IMR-90 (cell line): ENCODE measurements at regions not wholly inside any gene's neighbourhood (a gene's known extent, or its start where the extent isn't known, plus 50 kb on each side); places are given as distances from the start of the nearest gene placed in this dataset.

Experiments used
- ATAC-seq: fragments of 200-7000 bp; cut with Tn5 transposase; 2 replicates; pipeline ENCODE4 v1.9.1; 2020; ENCODE audit warnings: low read depth, mild to moderate bottlenecking, moderate library complexity
- BruUV-seq: library from RNA; stranded (reverse); fragments of 400-500 nt; replicated peaks from 2 replicates; lab custom pipeline; 2021; lab: Mats Ljungman, UMichigan
- CTCF ChIA-PET: fragments of 300-600 bp; formaldehyde crosslinking; extraction: SDS; loops from one replicate; lab custom pipeline; 2021; ENCODE audit warnings: antibody characterized with exemption; lab: Yijun Ruan, JAX
- POLR2A ChIA-PET: fragments of 300-600 bp; sonication (Branson Sonifier 250); formaldehyde crosslinking; loops from one replicate; lab custom pipeline; 2022; ENCODE audit warnings: antibody characterized with exemption; ENCODE audit not compliant: unreplicated experiment; lab: Charles Lee
- DNase-seq: peaks from one replicate; pipeline ENCODE4 v3.0.0; 2013
- H2AFZ ChIP-seq: replicated peaks from 2 replicates; pipeline ENCODE3; 2013; ENCODE audit warnings: low read length, mild to moderate bottlenecking; ENCODE audit not compliant: poor library complexity
- H2AK5ac ChIP-seq: 2 replicates; pipeline ENCODE4 v1.6.1; 2013; ENCODE audit warnings: low read depth, low read length, inconsistent platforms
- H2AK9ac ChIP-seq: replicated peaks from 2 replicates; pipeline ENCODE3; 2013; ENCODE audit warnings: mild to moderate bottlenecking, low read depth, low read length, moderate library complexity; ENCODE audit not compliant: poor library complexity
- H2BK120ac ChIP-seq: 2 replicates; pipeline ENCODE4 v1.6.1; 2013; ENCODE audit warnings: low read depth, low read length, inconsistent platforms
- H2BK15ac ChIP-seq: 3 replicates; pipeline ENCODE4 v1.6.1; 2013; ENCODE audit warnings: low read depth, low read length, inconsistent platforms
- H2BK20ac ChIP-seq: 2 replicates; pipeline ENCODE4 v1.6.1; 2013; ENCODE audit warnings: low read depth, mild to moderate bottlenecking, inconsistent platforms, low read length, moderate library complexity
- H2BK5ac ChIP-seq: 2 replicates; pipeline ENCODE4 v1.6.1; 2013; ENCODE audit warnings: mild to moderate bottlenecking, low read depth, low read length, inconsistent platforms; ENCODE audit not compliant: poor library complexity, severe bottlenecking
- H3K14ac ChIP-seq: replicated peaks from 2 replicates; pipeline ENCODE4 v1.6.1; 2013; ENCODE audit warnings: low read depth, low read length, inconsistent platforms
- H3K18ac ChIP-seq: 2 replicates; pipeline ENCODE4 v1.6.1; 2013; ENCODE audit warnings: low read depth, low read length, control low read depth
- H3K23ac ChIP-seq: 2 replicates; pipeline ENCODE4 v1.6.1; 2013; ENCODE audit warnings: low read depth, low read length, inconsistent platforms
- H3K27ac ChIP-seq: 2 replicates; pipeline ENCODE4 v1.5.1; 2013; ENCODE audit warnings: mild to moderate bottlenecking, control low read depth, low read length; ENCODE audit not compliant: insufficient read depth
- H3K27me3 ChIP-seq: 2 replicates; pipeline ENCODE4 v1.6.1; 2013; ENCODE audit warnings: low read length; ENCODE audit not compliant: control insufficient read depth, insufficient read depth
- H3K36me3 ChIP-seq: 2 replicates; pipeline ENCODE4 v1.6.1; 2013; ENCODE audit warnings: low read length, mixed read lengths; ENCODE audit not compliant: control insufficient read depth, insufficient read depth
- H3K4ac ChIP-seq: 2 replicates; pipeline ENCODE4 v1.6.1; 2013; ENCODE audit warnings: low read depth, low read length, inconsistent platforms
- H3K4me1 ChIP-seq: 2 replicates; pipeline ENCODE4 v1.6.1; 2013; ENCODE audit warnings: low read length, mixed read lengths; ENCODE audit not compliant: control insufficient read depth, insufficient read depth
- H3K4me2 ChIP-seq: 2 replicates; pipeline ENCODE4 v1.6.1; 2013; ENCODE audit warnings: low read depth, mild to moderate bottlenecking, control low read depth, low read length, moderate library complexity
- H3K4me3 ChIP-seq: 2 replicates; pipeline ENCODE4 v1.5.1; 2013; ENCODE audit warnings: low read depth, mild to moderate bottlenecking, control low read depth, low read length, moderate library complexity; ENCODE audit not compliant: insufficient read depth
- H3K56ac ChIP-seq: 2 replicates; pipeline ENCODE4 v1.6.1; 2013; ENCODE audit warnings: low read length, inconsistent platforms; ENCODE audit not compliant: insufficient read depth; ENCODE audit errors: extremely low read depth
- H3K79me1 ChIP-seq, 2 experiments: 2 replicates each; pipeline ENCODE4 v1.6.1; 2013; ENCODE audit warnings: low read length in 2 of 2, inconsistent platforms in 1 of 2, low read depth in 1 of 2
- H3K9ac ChIP-seq: 2 replicates; pipeline ENCODE4 v1.6.1; 2013; ENCODE audit warnings: low read depth, low read length, control low read depth
- H3K9me1 ChIP-seq: 2 replicates; pipeline ENCODE4 v1.6.1; 2013; ENCODE audit warnings: low read length, inconsistent platforms; ENCODE audit not compliant: insufficient read depth
- H3K9me3 ChIP-seq: 2 replicates; pipeline ENCODE4 v1.6.1; 2013; ENCODE audit warnings: low read length; ENCODE audit not compliant: control insufficient read depth, insufficient read depth
- H4K20me1 ChIP-seq: 2 replicates; pipeline ENCODE4 v1.6.1; 2013; ENCODE audit warnings: low read length, inconsistent platforms; ENCODE audit not compliant: insufficient read depth
- H4K5ac ChIP-seq: 2 replicates; pipeline ENCODE4 v1.6.1; 2013; ENCODE audit warnings: mild to moderate bottlenecking, low read depth, low read length, control low read depth
- H4K8ac ChIP-seq, 2 experiments: 2 replicates each; pipeline ENCODE4 v1.6.1; 2013; ENCODE audit warnings: low read depth in 2 of 2, low read length in 2 of 2, control low read depth in 1 of 2, inconsistent platforms in 1 of 2
- H4K91ac ChIP-seq: 2 replicates; pipeline ENCODE4 v1.6.1; 2013; ENCODE audit warnings: low read depth, low read length, inconsistent platforms; ENCODE audit not compliant: insufficient read depth
- MXI1 ChIP-seq: IDR thresholded peaks from 2 replicates; pipeline ENCODE4 v1.6.1; 2012; ENCODE audit warnings: low read depth, mild to moderate bottlenecking, low read length, moderate library complexity, borderline replicate concordance
- USF2 ChIP-seq: fragments of 150-350 bp; IDR thresholded peaks from 2 replicates; pipeline ENCODE4 v1.6.1; 2017; ENCODE audit warnings: mild to moderate bottlenecking, antibody characterized with exemption, low read length, low read depth
- WGBS, 2 experiments: methylation state at CpG; one replicate each; pipeline versions ENCODE4 v1.1.5 to v1.1.7; 2013; ENCODE audit warnings: missing lambda C conversion rate in 2 of 2; ENCODE audit not compliant: insufficient read length in 1 of 2; ENCODE audit errors: extremely low coverage in 2 of 2; 5-methylcytosine and 5-hydroxymethylcytosine counted together
- dilution Hi-C: fragments of 300-500 bp; cut with HindIII; formaldehyde crosslinking; loops from one replicate; pipeline ENCODE4 v1.14.3; 2018; ENCODE audit warnings: low sequenced_read_pairs; ENCODE audit not compliant: unreplicated experiment
- in situ Hi-C: fragments of 300-500 bp; cut with MboI; formaldehyde crosslinking; loops from 3 replicates; pipeline ENCODE4 v1.14.3; 2019; ENCODE audit warnings: low sequenced_read_pairs, inconsistent platforms, mixed read lengths
- intact Hi-C: fragments of 100-400 bp; cut with micrococcal nuclease; formaldehyde crosslinking; loops from 2 replicates; pipeline ENCODE4 v1.10.0; 2022

DNA sequence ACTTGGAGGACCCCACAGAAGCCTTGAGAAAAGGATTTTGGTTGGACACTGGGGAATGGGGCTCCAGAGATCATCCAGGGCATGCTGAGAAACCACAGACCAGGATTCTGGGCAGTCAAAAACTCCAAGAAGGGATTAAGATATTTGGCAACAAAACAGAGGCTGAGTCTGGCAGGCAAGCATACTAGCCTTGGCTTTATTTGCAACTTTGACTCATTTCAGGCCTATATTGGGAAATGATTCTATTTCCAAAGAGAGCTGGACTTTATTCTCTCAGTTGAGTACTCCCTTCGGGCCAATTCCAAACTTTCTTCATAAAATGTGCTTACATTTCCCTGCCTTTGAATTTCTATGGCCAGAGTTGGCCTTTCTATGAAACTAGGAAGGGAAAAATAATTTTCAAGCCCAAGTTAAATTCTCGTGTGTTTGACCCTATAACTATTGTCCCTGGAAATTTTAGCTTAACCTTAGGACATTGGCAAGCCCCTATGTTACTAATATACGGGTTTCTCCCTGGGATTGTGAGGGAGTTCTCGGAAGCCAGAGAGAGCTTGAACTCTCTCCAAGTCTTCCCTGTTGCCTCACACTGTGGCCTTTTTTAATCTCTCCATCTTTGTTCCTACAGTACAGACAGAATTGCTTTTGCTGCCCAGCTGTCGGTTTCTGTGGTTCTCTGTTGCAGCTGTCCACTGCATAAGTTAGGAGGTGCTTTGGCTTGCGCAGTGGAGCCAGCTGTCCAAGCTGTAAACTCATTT lies 112.6 kb upstream of the FAM9A start (continued):
- TF ChIP-seq USF2 = no peak

- H3K27ac ChIP-seq = no peak overlapping the region
- no peak overlapping the region for H2AK9ac ChIP-seq
- no peak overlapping the region for H2AK5ac ChIP-seq
- ChIA-PET CTCF (no interaction called here), POLR2A (no interaction called here)
- peaks cover 7% of the 10 kb centered on the region; the same call in 1 of the 2 replicates for H3K27me3 ChIP-seq
- no peak overlapping the region for H2BK20ac ChIP-seq
- H3K79me1 ChIP-seq = no peaks in the 10 kb centered on the region
- H2BK120ac ChIP-seq = no peak overlapping the region
- no peak overlapping the region for H2BK15ac ChIP-seq
- H3K4ac ChIP-seq = no peak overlapping the region
- no peak overlapping the region for H4K8ac ChIP-seq
- H3K56ac ChIP-seq = no peak overlapping the region
- H4K91ac ChIP-seq = no peak overlapping the region
- no peaks in the 10 kb centered on the region for H4K20me1 ChIP-seq
- no peaks in the 10 kb centered on the region for H3K36me3 ChIP-seq
- no peak overlapping the region for H3K9ac ChIP-seq
- no peak overlapping the region for H3K23ac ChIP-seq
- no peak overlapping the region for H3K4me3 ChIP-seq
- H2AFZ ChIP-seq = no peak overlapping the region
- no peak for ATAC-seq
- intact Hi-C loops (no loop called here), in situ Hi-C loops (no loop called here), dilution Hi-C loops (no loop called here)
- H3K18ac ChIP-seq = no peak overlapping the region
- no peaks in the 10 kb centered on the region for H3K4me1 ChIP-seq
- H2BK5ac ChIP-seq = no peak overlapping the region
- TF ChIP-seq MXI1 = no peak
- no TSS peak for BruUV-seq
- H4K5ac ChIP-seq = no peak overlapping the region
- no peak overlapping the region for H3K14ac ChIP-seq
- 67% methylated on average over 1 of the region's 2 CpGs; no CpG with 5 or more reads in 1 of the 2 experiments for WGBS, 2 experiments
- H3K4me2 ChIP-seq = no peak overlapping the region
- no peaks in the 10 kb centered on the region for H3K9me1 ChIP-seq
- H3K9me3 ChIP-seq = no peaks in the 10 kb centered on the region
- DNase-seq = no peak
Measured at GRCh38 chrX:8907688-8908087, 106.5 kb upstream of the FAM9A start.
